GM21786 (cell line): ENCODE measurements at regions not wholly inside any gene's neighbourhood (a gene's known extent, or its start where the extent isn't known, plus 50 kb on each side); places are given as distances from the start of the nearest gene placed in this dataset.
"Not testable (repeated sequence)": the region's sequence is repeated elsewhere in the genome, so short reads cannot be mapped to it uniquely, and the experiment has no call there.

Experiments
- ATAC-seq: cut with Tn5 transposase; IDR thresholded peaks from one replicate; pipeline ENCODE4 v1.9.1; 2021; ENCODE audit not compliant: unreplicated experiment

- no peak for ATAC-seq
Observed at GRCh38 chr10:124324856-124325632, 93.7 kb downstream of the OAT start.

- ATAC-seq = no peak
Observed at GRCh38 chr10:124324451-124324850, 94.3 kb downstream of the OAT start.

GRCh38 chr10:124323806-124324205 lies 94.9 kb downstream of the OAT start:
- ATAC-seq = no peak

DNA sequence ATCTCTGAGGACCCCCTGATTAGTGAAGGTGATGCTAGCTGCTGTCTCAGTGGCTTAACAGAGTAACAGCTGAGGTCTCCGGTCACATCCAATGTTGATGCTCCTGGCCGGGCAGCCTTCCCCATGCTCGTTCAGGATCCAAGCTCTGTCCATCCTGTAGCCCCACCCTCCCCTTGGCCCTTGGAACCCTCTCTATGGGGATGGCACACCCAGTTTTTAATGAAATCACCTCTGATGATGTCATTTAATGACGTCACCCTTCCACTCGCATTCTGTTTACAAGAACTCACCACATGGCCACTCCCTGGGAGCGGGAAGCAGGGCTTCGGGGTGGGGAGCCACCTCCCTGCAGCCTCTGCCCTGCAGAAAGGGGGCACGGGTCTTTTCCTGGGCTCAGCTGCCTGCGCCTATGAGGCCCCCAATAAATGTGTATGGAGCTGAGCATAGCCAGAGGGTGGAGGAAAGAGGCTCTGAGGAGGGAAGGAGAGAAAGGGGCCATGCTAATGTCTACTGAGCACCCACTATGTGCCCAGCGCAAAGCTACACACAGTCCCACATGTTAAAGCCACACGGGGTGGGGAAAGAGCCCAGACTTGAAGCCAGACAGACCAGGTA lies 95.5 kb downstream of the OAT start:
- ATAC-seq = no peak

- no peak for ATAC-seq
Observed at GRCh38 chr10:124322191-124322980, 96.3 kb downstream of the OAT start.

- ATAC-seq = no peak
Observed at GRCh38 chr10:124321433-124322089, 97.2 kb downstream of the OAT start.

- no peak for ATAC-seq
Observed at GRCh38 chr10:124320778-124321432, 97.8 kb downstream of the OAT start.

DNA sequence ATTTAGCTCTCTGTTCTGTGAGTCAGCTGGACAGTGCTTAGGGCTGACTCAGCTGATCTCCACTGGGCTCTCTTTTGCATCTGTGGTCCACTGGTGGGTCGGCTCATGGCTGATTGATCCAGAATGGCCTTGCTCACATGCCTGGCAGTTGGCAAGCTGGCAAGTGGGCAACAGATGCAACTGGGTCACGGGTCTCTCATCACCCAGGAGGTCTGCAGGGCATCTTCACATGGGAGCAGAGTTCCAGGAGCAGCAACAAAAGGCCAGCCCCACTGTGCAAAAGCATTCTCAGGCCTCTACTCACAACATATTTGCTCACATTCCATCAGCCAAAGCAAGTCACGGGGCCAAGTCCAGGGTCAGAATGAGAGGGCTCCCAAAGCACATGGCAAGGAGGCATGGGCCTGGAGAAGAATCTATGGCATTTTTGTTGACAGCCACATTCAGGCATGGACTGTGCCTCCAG lies 98.8 kb downstream of the OAT start:
- ATAC-seq = no peak

DNA sequence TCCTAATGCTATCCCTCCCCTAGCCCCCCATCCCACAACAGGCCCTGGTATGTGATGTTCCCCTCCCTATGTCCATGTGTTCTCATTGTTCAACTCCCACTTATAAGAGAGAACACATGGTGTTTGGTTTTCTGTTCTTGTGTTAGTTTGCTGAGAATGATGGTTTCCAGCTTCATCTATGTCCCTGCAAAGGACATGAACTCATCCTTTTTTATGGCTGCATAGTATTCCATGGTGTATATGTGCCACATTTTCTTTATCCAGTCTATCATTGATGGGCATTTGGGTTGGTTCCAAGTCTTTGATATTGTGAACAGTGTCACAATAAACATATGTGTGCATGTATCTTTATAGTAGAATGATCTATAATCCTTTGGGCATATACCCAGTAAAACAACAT lies 99.2 kb downstream of the OAT start:
- ATAC-seq = not testable (repeated sequence)

DNA sequence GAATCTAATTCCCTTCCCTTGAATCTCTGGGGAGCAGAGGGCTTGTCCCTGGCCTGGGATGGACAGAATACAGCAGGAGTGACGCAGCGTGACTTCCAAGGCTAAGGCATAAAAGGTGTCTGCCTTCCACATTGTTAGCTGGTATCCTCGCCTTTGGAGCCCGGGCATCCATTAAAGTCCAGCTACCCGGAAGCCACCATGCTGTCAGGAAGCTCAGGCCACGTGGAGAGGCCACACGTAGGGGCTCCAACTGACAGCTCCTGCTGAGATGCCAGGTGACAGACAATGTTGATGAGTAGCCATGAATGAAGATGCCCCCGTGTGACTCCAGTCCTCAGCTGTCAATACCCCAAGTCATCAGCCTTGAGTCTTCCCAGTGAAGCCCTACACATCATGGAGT lies 99.9 kb downstream of the OAT start:
- no peak for ATAC-seq

DNA sequence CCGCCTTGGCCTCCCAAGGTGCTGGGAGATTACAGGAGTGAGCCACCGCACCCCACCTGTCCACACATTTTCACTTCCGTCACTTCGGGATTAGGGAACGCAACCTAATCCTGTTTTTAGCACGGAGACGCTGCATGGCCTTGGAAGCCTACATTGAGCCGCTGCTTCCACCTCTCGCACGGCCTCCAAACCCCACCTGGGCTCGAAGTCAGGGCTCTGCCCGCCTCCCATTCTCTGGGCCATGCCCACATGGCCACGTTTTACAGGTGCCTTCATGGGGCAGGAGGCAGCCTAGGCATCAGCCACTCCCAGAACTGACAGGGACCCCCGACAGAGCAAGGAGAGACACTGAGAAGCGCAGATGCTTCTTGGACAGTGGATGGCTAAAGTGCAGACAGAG lies 100.6 kb downstream of the OAT start:
- ATAC-seq = no peak

DNA sequence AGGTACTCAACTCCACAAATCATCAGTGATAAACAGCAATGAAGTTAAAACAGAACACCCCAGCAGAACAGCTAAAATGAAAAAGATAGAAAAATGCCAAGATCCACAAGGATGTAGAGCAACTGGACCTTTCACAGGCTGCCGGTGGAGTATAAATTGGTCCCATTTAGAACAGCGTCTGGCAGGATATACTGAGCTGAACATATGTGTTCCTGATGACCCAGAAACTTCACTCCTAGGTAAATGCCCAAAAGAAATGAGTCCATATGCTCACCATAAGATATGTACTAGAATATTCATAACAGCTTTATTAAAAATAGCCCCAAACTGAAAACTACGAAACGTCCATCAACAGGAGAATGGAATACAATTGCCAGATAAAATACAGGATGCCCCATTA lies 102.4 kb downstream of the OAT start:
- no peak for ATAC-seq

DNA sequence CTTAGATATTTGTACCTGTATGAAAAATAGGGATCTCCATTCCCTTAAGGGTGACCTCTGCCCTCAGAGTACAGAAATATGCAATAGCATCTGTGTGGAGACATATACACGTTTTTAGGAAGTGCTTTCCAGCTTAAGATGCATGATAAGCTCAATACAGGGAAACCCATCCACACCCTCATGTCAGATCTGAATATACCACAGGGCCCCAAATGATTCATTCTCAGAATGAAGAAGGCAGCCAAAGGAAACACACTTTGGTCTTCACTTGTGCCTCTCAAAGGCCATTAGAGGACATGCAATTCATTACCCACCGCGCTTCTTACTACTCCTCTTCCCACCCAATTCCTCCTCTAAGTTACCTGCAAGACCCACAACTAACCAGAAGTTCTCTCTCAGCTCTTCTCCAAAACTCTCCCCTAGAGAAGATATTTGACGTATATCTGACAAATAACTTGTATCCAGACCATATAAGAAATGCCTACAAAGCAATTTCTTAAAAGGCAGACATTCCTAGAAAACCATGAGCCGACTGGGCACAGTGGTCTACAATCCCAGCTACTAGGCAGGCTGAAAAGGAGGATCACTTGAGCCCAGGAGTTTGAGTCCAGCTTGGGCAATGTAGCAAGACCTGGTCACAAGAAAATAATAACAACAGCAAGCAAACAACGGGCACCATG lies 103.0 kb downstream of the OAT start:
- no peak for ATAC-seq

GRCh38 chr10:124313374-124313773 lies 105.3 kb downstream of the OAT start:
- no peak for ATAC-seq

GRCh38 chr10:124308811-124309210 lies 109.9 kb downstream of the OAT start:
- no peak for ATAC-seq

- ATAC-seq = no peak
Observed at GRCh38 chr10:124308056-124308645, 110.6 kb downstream of the OAT start.

GRCh38 chr10:124307591-124307990 lies 111.1 kb downstream of the OAT start:
- ATAC-seq = no peak

GRCh38 chr10:124306922-124307371 lies 111.8 kb downstream of the OAT start:
- ATAC-seq = no peak

DNA sequence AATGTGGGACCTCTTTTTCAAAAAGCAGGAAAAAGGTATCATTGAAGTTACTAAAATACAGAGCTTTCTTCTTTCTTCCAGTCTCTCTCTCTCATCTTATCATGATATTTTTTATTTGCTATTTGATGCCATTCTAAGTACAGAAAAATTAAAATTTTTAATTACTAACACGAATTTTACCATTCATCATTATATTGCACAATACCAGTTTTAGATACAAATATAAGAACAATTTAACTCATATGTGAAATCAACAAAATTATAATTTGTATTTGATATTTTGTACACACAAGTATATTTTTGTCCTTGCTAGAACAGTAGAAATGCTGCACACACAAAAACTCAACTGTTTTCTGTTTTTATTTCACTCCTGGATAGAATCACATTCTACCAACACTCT lies 112.2 kb downstream of the OAT start:
- no peak for ATAC-seq

DNA sequence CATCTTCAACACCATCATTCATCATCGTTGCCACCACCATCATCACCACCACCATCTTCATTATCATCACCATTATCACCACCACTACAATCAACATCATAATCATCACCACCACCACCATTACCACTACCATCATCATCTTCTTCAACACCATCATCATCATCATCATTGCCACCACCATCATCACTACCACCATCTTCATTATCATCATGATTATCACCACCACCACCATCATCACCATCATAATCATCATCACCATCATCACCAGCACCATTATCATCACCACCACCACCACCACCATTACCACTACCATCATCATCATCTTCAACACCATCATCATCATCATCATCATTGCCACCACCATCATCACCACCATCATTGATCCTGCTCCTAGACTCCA lies 112.7 kb downstream of the OAT start:
- ATAC-seq = no peak
